ENCODE measurements at regions not wholly inside any gene's neighbourhood (a gene's known extent, or its start where the extent isn't known, plus 50 kb on each side); places are given as distances from the start of the nearest gene placed in this dataset.

GRCh38 chr1:115233598-115233997 lies 104.5 kb downstream of the NGF start:
- intact Hi-C loops (cut with DNase I): no loop called here
- H3K36me3 ChIP-seq: no peaks in the 10 kb centered on the region
- H3K4me3 ChIP-seq: no peak overlapping the region
- 61% methylated on average over 4 of the region's 5 CpGs; no CpG with 5 or more reads in 1 of the 2 donors for WGBS, 2 donors
- no peaks in the 10 kb centered on the region for H3K27me3 ChIP-seq
- H3K4me1 ChIP-seq: peaks cover 0 to 2% (median 0%) of the 10 kb centered on the region in 3 donors
- no peak for DNase-seq
- no peak overlapping the region for H3K27ac ChIP-seq
- no peak for TF ChIP-seq POLR2A (IDR thresholded peaks at IDR 0.05)
- TF ChIP-seq, protein P1, sequence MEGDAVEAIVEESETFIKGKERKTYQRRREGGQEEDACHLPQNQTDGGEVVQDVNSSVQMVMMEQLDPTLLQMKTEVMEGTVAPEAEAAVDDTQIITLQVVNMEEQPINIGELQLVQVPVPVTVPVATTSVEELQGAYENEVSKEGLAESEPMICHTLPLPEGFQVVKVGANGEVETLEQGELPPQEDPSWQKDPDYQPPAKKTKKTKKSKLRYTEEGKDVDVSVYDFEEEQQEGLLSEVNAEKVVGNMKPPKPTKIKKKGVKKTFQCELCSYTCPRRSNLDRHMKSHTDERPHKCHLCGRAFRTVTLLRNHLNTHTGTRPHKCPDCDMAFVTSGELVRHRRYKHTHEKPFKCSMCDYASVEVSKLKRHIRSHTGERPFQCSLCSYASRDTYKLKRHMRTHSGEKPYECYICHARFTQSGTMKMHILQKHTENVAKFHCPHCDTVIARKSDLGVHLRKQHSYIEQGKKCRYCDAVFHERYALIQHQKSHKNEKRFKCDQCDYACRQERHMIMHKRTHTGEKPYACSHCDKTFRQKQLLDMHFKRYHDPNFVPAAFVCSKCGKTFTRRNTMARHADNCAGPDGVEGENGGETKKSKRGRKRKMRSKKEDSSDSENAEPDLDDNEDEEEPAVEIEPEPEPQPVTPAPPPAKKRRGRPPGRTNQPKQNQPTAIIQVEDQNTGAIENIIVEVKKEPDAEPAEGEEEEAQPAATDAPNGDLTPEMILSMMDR (IDR thresholded peaks at IDR 0.05): no peak
- H3K9me3 ChIP-seq: no peaks in the 10 kb centered on the region

DNA sequence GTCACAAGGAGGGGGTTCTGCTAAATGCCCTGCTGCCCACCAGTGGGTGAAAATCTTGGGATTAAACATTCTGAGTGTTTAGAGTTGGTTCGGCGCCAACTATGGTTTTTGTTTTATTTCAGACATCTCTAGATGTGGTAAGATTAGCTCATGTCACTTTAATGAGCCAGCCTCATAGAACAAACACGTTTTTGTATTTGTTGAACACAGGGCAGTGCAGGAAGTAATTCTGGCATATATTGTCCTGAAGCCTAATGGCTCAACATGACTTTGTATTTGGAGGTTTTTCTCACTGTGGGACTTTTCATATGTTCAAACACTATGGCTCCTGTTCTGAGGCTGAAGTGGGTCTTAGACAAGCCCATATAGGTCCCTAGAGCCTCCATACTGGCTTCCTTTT lies 107.8 kb downstream of the NGF start:
- no peaks in the 10 kb centered on the region for H3K36me3 ChIP-seq
- 58 to 59% methylated on average over 3 of the region's 3 CpGs for WGBS, 2 donors
- H3K4me1 ChIP-seq: no peaks in the 10 kb centered on the region
- H3K27me3 ChIP-seq: no peaks in the 10 kb centered on the region
- no peak for DNase-seq
- no peak overlapping the region for H3K27ac ChIP-seq
- H3K4me3 ChIP-seq: no peak overlapping the region
- TF ChIP-seq, protein P1 (IDR thresholded peaks at IDR 0.05): no peak
- TF ChIP-seq POLR2A (IDR thresholded peaks at IDR 0.05): no peak
- intact Hi-C loops (cut with DNase I): no loop called here
- no peaks in the 10 kb centered on the region for H3K9me3 ChIP-seq

DNA sequence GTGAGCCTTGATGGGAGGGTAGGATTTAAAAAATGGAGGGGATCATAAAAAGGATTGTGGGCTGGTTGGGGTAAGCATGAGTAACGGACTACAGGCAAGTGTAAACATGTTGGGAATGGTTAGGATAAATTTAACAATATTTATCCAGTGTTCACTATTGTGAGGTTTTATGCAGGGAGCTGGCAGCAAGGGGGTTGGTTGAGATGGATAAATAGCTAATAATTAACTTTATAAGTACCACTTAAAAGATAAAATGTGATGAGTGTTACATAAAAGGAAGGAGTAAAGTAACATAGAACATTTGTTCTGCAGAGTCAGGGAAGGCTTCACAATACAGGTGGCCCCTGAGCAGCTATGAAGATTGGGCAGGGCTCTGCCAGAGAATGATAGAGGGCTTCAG lies 109.0 kb downstream of the NGF start:
- Histone ChIP-seq H3K4me1 (peaks cover 0 to 12% (median 4%) of the 10 kb centered on the region in 3 donors), H3K36me3 (no peaks in the 10 kb centered on the region), H3K27me3 (no peaks in the 10 kb centered on the region), H3K9me3 (no peaks in the 10 kb centered on the region), H3K4me3 (no peak overlapping the region), H3K27ac (no peak overlapping the region)
- no peak for DNase-seq
- intact Hi-C loops (cut with DNase I): no loop called here
- TF ChIP-seq, protein P1 (IDR thresholded peaks at IDR 0.05): no peak
- TF ChIP-seq POLR2A (IDR thresholded peaks at IDR 0.05): no peak
- WGBS, 2 donors: 35 to 40% methylated on average over 1 of the region's 1 CpG

DNA sequence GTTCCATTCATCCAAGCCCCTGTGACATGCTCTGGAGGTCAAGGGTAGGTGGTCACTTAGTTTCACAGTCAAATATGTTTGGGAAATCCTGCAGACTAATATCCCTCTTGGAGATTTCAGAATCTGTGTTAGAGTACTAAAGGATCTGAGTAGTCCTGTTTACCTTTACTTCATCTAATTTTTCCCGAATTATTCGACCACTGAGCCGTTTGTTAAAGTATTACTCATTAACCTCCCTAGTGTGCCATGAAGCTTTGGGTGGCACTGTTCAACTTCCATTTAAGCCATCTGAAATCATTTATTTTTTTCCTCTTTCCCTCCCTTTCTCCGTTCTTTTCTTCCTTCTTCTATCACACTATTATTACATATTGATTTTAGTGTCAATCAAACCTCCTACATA lies 109.9 kb downstream of the NGF start:
- no peak for TF ChIP-seq POLR2A (IDR thresholded peaks at IDR 0.05)
- TF ChIP-seq, protein P1 (IDR thresholded peaks at IDR 0.05): no peak
- H3K4me1 ChIP-seq: peaks cover 0 to 20% (median 4%) of the 10 kb centered on the region in 3 donors

GRCh38 chr1:115227346-115228082 lies 110.5 kb downstream of the NGF start:
- Histone ChIP-seq H3K27me3 (no peaks in the 10 kb centered on the region), H3K9me3 (no peaks in the 10 kb centered on the region), H3K27ac (no peak overlapping the region), H3K4me1 (peaks cover 0 to 27% (median 4%) of the 10 kb centered on the region in 3 donors), H3K36me3 (no peaks in the 10 kb centered on the region), H3K4me3 (no peak overlapping the region)
- no peak for TF ChIP-seq POLR2A (IDR thresholded peaks at IDR 0.05)
- TF ChIP-seq, protein P1 (IDR thresholded peaks at IDR 0.05): no peak
- intact Hi-C loops (cut with DNase I): no loop called here
- DNase-seq: no peak
- WGBS, 2 donors: 70 to 78% methylated on average over 8 of the region's 8 CpGs

More for the DNA sequence above, 109.9 kb downstream of the NGF start:
- no peaks in the 10 kb centered on the region for H3K27me3 ChIP-seq
- no peaks in the 10 kb centered on the region for H3K9me3 ChIP-seq
- intact Hi-C loops (cut with DNase I): no loop called here
- no peaks in the 10 kb centered on the region for H3K36me3 ChIP-seq
- 90 to 91% methylated on average over 4 of the region's 4 CpGs for WGBS, 2 donors
- no peak overlapping the region for H3K27ac ChIP-seq
- H3K4me3 ChIP-seq: no peak overlapping the region
- no peak for DNase-seq

Data from esophagus squamous epithelium (tissue), 5 donors.